Esophagus mucosa (tissue), 1 donor: ENCODE measurements at regions not wholly inside any gene's neighbourhood (a gene's known extent, or its start where the extent isn't known, plus 50 kb on each side); places are given as distances from the start of the nearest gene placed in this dataset.
"Not testable (repeated sequence)": the region's sequence is repeated elsewhere in the genome, so short reads cannot be mapped to it uniquely, and the experiment has no call there.

Experiments used
- ATAC-seq: fragments of 200-7000 bp; cut with Tn5 transposase; one replicate; pipeline ENCODE4 v1.9.1; 2020
- donor health status: DM: yes; HTN: yes; CAD: no.

DNA sequence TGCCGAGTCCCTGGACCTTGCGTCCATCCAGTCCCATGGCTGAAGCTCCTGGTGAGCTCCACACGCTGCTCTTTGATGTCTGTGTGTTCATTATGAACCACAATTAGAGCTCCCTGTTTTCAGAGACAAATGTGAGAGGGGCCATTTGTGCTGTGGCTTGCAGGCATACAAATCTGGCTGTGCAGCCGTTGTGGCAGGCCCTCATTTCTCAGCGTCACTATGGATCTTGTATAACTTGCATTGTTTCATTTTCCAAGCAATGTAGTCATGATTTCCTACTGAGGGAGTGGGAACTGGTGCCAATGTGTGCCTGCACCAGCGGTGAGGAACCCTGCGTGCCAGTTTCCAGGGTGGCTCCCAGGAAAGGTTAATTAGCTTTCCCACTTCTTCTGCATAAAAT, 542.6 kb downstream of the TMEM114 start:
- no peak for ATAC-seq

DNA sequence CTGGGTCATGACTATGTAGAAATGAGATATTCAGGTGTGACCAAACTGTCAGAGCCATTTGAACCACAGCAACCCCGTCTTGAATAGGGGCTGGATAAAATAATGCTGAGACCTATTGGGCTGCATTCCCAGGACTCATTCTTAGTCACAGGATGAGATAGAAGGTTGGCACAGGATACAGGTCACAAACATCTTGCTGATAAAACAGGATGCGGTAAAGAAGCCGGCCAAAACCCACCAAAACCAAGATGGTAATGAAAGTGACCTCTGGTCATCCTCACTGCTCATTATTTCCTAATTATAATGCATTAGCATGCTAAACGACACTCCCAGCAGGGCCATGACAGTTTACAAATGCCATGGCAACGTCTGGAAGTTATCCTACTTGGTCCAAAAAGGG, 545.5 kb downstream of the TMEM114 start:
- no peak for ATAC-seq

- ATAC-seq = no peak
These were observed 557.9 kb downstream of the TMEM114 start for GRCh38 chr16:8032406-8032805.

DNA sequence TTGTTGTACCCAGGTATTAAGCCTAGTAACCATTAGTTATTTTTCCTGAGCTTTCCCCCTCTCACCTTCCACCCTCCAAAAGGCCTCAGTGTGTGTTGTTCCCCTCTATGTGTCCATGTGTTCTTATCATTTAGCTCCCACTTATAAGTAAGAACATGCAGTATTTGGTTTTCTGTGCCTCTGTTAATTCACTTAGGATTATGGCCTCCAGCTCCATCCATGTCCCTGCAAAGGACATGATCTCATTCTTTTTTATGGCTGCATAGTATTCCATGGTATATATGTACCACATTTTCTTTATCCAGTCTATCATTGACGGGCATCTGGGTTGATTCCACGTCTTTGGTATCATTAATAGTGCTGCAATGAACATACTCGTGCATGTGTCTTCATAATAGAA, 560.3 kb downstream of the TMEM114 start:
- ATAC-seq = not testable (repeated sequence)

DNA sequence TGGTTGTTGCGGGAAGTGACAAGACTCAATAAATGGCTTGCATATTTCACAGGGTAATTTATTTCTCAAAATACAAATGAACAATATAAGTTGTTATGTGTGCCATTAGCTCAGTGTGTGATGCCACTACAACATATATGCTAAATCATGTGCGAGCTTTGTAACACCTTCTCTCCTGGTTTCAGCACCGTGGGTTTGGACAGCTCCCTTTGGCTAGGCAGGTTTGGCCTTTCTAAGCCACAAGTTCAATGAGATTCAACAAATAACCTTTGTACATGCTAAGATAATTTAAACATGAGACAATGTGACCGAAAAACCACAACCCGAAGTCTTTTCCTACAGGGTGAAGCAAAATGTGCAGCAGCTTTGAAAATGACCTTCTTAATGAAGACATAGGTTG, 563.9 kb downstream of the TMEM114 start:
- no peak for ATAC-seq

GRCh38 chr16:8023326-8023725, 567.0 kb downstream of the TMEM114 start:
- no peak for ATAC-seq

GRCh38 chr16:8005096-8005860, 585.0 kb downstream of the TMEM114 start:
- no peak for ATAC-seq

- ATAC-seq = no peak
These were observed 591.4 kb downstream of the TMEM114 start for GRCh38 chr16:7998789-7999453.

DNA sequence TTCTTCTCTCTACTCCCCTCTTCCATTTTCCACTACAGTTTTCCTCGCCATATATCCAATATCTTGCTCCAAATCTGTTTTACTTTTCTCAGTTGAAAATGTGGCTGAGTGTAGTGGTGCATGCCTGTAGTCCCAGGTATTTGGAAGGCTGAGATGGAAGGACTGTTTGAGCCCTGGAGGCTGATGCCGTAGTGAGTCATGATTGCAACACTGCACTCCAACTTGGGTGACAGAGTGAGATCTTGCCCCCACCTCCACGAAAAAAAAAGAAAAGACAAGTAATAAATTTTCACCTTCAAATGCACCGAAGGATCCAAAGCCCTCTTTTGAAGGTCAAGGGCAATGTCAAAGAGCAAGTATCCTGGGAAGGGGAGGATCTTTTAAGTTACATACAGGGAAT, 592.3 kb downstream of the TMEM114 start:
- no peak for ATAC-seq

DNA sequence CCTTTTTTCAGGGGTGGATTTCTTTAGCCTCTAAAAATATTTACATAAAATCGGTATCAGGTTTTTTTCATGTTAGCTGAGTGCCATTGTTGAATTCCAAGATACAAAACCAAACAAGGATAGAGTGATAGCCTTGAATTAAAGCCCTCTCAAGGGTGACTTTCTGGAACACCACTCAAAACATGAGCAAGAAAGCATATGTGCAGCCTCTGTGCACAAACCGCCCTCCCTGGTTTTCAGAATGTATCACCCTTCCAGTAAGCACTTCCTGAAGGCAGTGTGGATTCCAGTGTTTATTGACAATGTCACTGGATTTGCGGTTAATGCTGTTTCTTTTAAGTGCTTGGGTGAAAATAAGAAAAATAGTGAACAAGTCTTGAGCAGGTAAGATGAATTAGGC, 597.7 kb downstream of the TMEM114 start:
- ATAC-seq = no peak

DNA sequence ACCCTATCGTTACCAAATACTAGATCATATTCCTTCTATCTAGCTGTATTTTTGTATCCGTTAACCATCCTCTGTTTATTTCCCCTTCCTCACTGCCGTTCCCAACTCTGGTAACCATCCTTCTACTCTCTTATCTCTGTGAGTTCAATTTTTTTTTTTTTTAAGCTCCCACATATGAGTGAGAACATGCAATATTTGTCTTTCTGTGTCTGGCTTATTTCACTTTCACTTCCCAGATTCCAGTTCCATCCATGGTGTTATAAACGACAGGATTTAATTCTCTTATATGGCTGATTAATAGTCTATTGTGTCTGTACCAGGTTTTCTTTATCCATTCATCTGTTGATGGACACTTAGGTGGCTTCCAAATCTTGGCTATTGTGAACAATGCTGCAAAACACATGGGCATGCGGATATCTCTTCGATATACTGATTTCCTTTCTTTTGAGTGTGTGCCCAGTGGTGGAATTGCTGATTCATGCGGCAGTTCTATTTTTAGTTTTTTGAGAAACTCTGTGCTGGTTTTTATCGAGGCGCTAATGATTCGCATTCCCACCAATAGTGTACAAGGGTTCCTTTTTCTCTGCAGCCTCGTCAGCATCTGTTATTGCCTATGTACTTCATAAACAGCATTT, 599.6 kb downstream of the TMEM114 start:
- ATAC-seq = no peak

DNA sequence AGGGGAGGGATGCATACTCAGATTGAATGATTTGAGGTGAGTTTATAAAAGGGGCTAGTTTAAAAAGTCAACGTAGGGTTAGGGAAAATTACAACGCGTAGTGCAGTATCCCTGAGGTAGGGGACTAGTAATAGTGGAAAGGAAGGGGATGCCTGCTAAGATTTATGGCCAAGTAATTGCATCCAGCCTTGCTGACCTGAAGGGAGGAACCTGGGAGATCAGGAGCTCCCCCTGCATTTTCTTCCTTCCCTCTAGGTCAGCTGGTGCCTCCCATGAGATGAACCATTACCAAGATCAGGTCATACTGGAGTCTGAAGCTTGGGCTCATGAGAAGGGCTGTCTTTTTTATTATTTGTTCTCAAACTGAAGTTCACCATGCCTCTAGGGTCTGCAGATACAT, 606.6 kb downstream of the TMEM114 start:
- no peak for ATAC-seq

DNA sequence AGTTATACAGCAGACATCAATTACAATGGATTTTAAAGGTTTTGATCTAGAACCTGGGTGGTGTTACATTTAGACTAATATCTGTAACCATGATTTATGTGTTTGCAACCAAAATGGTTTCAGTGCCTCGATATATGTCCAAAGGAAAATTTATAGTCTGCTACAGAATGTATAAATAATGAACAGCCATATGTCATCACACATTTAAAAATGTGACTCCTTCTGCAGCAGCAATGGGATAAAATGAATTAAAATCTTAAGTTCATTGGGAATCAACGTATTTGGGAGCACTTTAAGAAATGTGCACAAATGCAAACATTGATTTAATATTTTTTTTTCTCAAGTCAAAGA, 610.2 kb downstream of the TMEM114 start:
- ATAC-seq = no peak

DNA sequence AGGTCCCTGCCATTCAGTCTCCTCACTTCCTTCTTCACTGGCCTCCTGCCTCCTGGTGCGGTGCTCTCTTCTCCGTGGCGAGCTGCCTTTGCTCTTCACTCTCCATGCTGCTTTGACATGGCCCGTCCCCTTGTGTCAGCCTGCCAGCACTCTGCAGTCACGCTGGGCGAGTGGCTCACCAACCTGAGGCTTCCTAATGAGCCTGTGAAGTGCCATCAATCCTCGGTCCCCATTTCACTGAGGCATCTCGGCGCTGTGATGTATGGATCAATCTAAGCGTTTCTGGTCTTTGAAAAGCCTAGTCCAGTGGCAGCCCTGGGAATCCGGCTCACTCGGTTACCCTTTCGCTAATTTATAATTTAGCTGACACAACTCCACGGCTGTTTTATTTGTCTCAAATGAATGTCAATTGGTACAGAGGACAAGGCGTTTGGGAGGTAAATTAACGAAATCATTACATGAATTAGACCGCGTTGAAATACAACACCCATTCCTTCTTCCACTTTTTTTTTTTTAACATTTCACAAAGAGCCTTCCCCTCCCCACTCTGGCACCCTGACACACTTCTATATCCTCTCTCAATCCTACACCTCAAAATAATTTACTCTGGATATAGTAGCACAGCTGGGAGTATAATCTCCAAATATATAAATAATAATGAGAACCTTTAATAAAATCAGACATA, 610.7 kb downstream of the TMEM114 start:
- ATAC-seq = no peak

DNA sequence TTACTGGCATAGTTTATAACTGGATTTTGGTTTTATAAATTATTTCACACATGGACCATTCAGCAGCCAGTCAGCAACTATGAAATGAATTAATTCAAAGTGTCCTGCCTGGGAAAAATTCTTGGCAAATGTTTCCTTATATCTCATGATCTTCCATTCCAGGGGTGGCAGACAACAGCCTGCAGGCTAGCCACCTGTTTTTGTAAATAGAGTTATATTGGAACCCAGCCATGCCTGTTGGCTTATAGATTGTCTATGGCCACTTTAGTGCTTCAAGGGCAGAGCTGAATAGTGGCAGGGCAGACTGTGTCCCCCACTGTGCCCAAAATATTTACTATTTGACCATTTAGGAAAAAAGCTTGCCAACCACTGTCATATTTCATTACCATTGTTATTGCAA, 613.7 kb downstream of the TMEM114 start:
- ATAC-seq = no peak

DNA sequence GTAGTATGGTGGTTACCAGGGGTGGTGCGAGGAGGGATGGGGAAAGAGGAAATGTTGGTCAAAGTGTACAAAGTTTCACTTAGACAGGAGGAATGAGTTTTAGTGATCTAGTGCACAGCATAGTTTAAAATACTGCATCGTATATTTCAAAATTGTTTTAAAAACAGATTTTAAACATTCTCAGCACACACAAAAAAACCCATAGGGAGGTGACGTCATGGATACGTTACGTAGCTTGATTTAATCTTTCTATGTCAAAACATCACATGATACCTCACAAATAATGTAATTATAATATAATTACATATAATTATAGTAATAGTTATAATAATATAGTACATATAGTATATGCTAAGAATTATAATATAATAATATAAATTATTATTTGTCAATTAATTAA, 614.2 kb downstream of the TMEM114 start:
- no peak for ATAC-seq

GRCh38 chr16:7967996-7968509, 622.3 kb downstream of the TMEM114 start:
- ATAC-seq = no peak

GRCh38 chr16:7964744-7965143, 625.6 kb downstream of the TMEM114 start:
- ATAC-seq = no peak

- no peak for ATAC-seq
These were observed 626.1 kb downstream of the TMEM114 start for GRCh38 chr16:7964167-7964566.

- ATAC-seq = no peak
These were observed 628.0 kb downstream of the TMEM114 start for GRCh38 chr16:7962091-7962879.

DNA sequence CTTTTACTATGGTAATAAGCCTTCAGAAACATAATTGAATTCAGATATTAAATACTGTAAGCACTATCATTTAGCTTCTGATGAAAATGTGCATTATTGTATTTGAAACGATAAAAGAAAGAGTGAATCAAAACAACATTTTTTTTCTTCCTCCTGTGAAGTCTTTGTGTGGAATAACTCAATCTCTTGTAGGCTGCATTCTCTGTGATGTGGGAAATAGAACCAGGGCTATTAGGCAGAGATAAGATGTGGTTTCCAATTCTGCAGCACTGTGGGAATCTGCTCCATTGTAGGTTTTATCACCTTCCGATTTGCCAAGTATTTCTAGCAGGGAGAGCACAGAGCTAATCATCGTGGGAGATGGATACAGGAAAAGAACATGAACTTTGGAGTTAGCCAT, 624.5 kb downstream of the RBFOX1 start:
- no peak for ATAC-seq

GRCh38 chr16:7953360-7953759, 620.7 kb downstream of the RBFOX1 start:
- no peak for ATAC-seq
